CD4-positive, alpha-beta T cell (primary cell): ENCODE measurements at regions not wholly inside any gene's neighbourhood (a gene's known extent, or its start where the extent isn't known, plus 50 kb on each side); places are given as distances from the start of the nearest gene placed in this dataset.

Source experiments
- ATAC-seq: fragments of 200-7000 bp; cut with Tn5 transposase; one replicate; pipeline ENCODE4 v1.10.0; 2022; ENCODE audit warnings: mild to moderate bottlenecking; ENCODE audit not compliant: poor library complexity
- CTCF ChIA-PET: fragments of 350-600 bp; sonication (Branson Sonifier 250); formaldehyde crosslinking; loops from one replicate; lab custom pipeline; 2021; ENCODE audit warnings: antibody characterized with exemption, inconsistent platforms; lab: Charles Lee
- POLR2A ChIA-PET: fragments of 350-600 bp; sonication (Branson Sonifier 250); formaldehyde crosslinking; loops from one replicate; lab custom pipeline; 2021; ENCODE audit warnings: antibody characterized with exemption, inconsistent platforms; lab: Charles Lee
- DNase-seq, 14 experiments: peaks; one replicate each; pipeline ENCODE4 v3.0.0-alpha.2; 2013 to 2020; ENCODE audit warnings: mixed read lengths in 2 of 14
- H3K27ac ChIP-seq, 2 donors: one replicate each; pipeline versions ENCODE4 v1.5.1 to v1.7.0; 2013; ENCODE audit warnings: low read length in 2 of 2, low read depth in 1 of 2, mild to moderate bottlenecking in 1 of 2
- H3K27me3 ChIP-seq, 2 experiments: 1 replicate in 1 of 2; 2 replicates in 1 of 2; pipeline versions ENCODE4 v1.6.1 to v1.7.0; 2013; ENCODE audit warnings: low read length in 2 of 2, control low read depth in 1 of 2, mild to moderate bottlenecking in 1 of 2, moderate library complexity in 1 of 2; ENCODE audit not compliant: insufficient read depth in 2 of 2, control insufficient read depth in 1 of 2
- H3K36me3 ChIP-seq: one replicate; pipeline ENCODE4 v1.6.1; 2013; ENCODE audit warnings: low read length, control low read depth; ENCODE audit not compliant: insufficient read depth
- H3K4me1 ChIP-seq: one replicate; pipeline ENCODE4 v1.6.1; 2013; ENCODE audit warnings: low read length, control low read depth; ENCODE audit not compliant: insufficient read depth
- H3K4me3 ChIP-seq: one replicate; pipeline ENCODE4 v1.5.1; 2013; ENCODE audit warnings: mild to moderate bottlenecking, low read length, moderate library complexity
- H3K9me3 ChIP-seq, 2 experiments: 1 replicate in 1 of 2; 2 replicates in 1 of 2; pipeline versions ENCODE4 v1.6.1 to v1.7.0; 2013; ENCODE audit warnings: low read length in 2 of 2, mild to moderate bottlenecking in 2 of 2, control low read depth in 1 of 2, moderate library complexity in 1 of 2; ENCODE audit not compliant: control insufficient read depth in 1 of 2, insufficient read depth in 1 of 2
- H3K27ac Mint-ChIP-seq: one replicate; pipeline ENCODE4 v1.8.0; 2020; ENCODE audit warnings: mixed read lengths
- H3K27me3 Mint-ChIP-seq: one replicate; pipeline ENCODE4 v1.8.0; 2021; ENCODE audit warnings: mixed read lengths
- H3K36me3 Mint-ChIP-seq: one replicate; pipeline ENCODE4 v1.8.0; 2021; ENCODE audit warnings: low read depth, mixed read lengths
- H3K4me1 Mint-ChIP-seq: one replicate; pipeline ENCODE4 v1.8.0; 2021; ENCODE audit warnings: low read depth, mixed read lengths
- H3K4me3 Mint-ChIP-seq: one replicate; pipeline ENCODE4 v1.8.0; 2020; ENCODE audit warnings: mild to moderate bottlenecking, mixed read lengths
- H3K9me3 Mint-ChIP-seq: one replicate; pipeline ENCODE4 v1.8.0; 2020; ENCODE audit warnings: mixed read lengths
- intact Hi-C, 2 experiments: fragments of 100-400 bp; cut with DNase I in 1 of 2; cut with micrococcal nuclease in 1 of 2; formaldehyde crosslinking; loops; one replicate each; pipeline versions ENCODE4 v1.15.1 to v1.9.0; 2023 to 2025; cut with DNase I, micrococcal nuclease
- TF ChIP-seq, protein P1 (sequence below): fragments of 200-600 bp; IDR thresholded peaks from one replicate; pipeline ENCODE4 v1.8.0; 2022; ENCODE audit warnings: antibody characterized with exemption, mild to moderate bottlenecking

DNA sequence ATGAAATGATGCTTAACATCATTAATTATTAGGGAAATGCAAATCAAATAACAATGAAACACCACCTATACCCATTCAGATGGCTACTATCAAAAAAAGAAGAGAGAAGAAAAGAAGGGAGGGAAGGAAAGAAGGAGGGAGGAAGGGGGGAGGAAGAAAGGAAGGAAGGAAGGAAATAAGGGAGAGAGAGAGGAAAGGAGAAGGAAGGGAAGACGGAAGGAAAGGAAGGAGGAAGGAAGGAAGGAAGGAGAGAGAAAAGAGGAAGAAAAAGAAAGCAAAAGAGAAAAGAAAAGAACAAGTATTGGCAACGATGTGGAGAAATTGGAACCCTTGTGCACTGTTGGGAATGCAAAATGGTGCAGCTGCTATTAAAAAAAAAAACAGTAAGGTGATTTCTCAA, 363.3 kb downstream of the TNS1 start:
- Histone ChIP-seq H3K4me1 (no peaks in the 10 kb centered on the region), H3K27ac (no peak overlapping the region), H3K36me3 (no peaks in the 10 kb centered on the region), H3K27me3 (no peaks in the 10 kb centered on the region), H3K9me3 (no peaks in the 10 kb centered on the region), H3K4me3 (no peak overlapping the region)
- intact Hi-C loops = no loop called here
- ChIA-PET POLR2A (no interaction called here), CTCF (no interaction called here)
- H3K27me3 Mint-ChIP-seq = no peaks in the 10 kb centered on the region
- no peaks in the 10 kb centered on the region for H3K4me1 Mint-ChIP-seq
- no peak overlapping the region for H3K4me3 Mint-ChIP-seq
- H3K9me3 Mint-ChIP-seq = no peaks in the 10 kb centered on the region
- TF ChIP-seq, protein P1, sequence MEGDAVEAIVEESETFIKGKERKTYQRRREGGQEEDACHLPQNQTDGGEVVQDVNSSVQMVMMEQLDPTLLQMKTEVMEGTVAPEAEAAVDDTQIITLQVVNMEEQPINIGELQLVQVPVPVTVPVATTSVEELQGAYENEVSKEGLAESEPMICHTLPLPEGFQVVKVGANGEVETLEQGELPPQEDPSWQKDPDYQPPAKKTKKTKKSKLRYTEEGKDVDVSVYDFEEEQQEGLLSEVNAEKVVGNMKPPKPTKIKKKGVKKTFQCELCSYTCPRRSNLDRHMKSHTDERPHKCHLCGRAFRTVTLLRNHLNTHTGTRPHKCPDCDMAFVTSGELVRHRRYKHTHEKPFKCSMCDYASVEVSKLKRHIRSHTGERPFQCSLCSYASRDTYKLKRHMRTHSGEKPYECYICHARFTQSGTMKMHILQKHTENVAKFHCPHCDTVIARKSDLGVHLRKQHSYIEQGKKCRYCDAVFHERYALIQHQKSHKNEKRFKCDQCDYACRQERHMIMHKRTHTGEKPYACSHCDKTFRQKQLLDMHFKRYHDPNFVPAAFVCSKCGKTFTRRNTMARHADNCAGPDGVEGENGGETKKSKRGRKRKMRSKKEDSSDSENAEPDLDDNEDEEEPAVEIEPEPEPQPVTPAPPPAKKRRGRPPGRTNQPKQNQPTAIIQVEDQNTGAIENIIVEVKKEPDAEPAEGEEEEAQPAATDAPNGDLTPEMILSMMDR = no peak
- ATAC-seq (no peak), DNase-seq (no peak)
- no peak overlapping the region for H3K27ac Mint-ChIP-seq
- H3K36me3 Mint-ChIP-seq = no peaks in the 10 kb centered on the region

DNA sequence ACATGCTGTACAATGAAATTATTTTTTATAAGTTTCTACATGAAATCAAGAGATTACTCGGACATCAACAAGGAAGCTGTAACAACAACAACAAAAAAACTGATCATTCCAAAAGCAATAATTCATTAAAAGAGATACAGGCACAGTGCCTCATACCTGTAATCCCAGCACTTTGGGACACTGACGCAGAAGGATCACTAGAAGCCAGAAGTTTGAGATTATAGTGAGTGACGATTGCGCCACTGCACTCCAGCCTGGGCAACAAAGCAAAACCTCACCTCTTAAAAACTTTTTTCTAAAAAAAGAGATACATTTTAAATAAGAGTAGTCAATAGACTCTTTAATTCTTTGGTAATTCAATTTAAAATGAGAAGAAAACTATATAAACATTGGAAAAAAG, 364.3 kb downstream of the TNS1 start:
- ATAC-seq (no peak), DNase-seq (no peak)
- POLR2A ChIA-PET = no interaction called here
- H3K4me1 Mint-ChIP-seq = no peaks in the 10 kb centered on the region
- intact Hi-C loops = no loop called here
- Histone ChIP-seq H3K36me3 (no peaks in the 10 kb centered on the region), H3K27me3 (no peaks in the 10 kb centered on the region), H3K27ac (no peak overlapping the region), H3K4me1 (no peaks in the 10 kb centered on the region), H3K4me3 (no peak overlapping the region), H3K9me3 (no peaks in the 10 kb centered on the region)
- no peaks in the 10 kb centered on the region for H3K9me3 Mint-ChIP-seq
- TF ChIP-seq, protein P1 = no peak
- H3K4me3 Mint-ChIP-seq = no peak overlapping the region
- no peaks in the 10 kb centered on the region for H3K36me3 Mint-ChIP-seq
- CTCF ChIA-PET = no interaction called here
- no peak overlapping the region for H3K27ac Mint-ChIP-seq
- no peaks in the 10 kb centered on the region for H3K27me3 Mint-ChIP-seq

DNA sequence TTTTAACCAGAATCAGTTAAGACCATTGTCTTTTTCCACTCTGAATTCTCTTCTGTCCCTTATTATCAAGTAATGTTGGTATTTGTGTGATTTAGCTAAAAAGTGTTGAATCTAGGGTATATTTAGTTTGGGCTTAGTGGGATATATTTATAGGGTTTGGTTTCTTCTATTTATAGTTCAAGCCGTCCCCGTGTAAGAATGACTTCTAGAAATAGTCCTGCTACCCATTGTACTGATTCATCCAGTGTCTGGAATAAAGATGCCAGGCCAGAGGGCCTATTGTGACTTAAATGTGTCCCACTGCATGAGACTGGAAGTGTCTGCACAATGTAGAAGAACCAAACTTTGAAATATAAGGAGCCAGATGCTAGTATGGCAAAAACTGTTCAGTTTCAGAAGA, 364.8 kb downstream of the TNS1 start:
- Mint-ChIP-seq H3K9me3 (no peaks in the 10 kb centered on the region), H3K27me3 (no peaks in the 10 kb centered on the region), H3K4me1 (no peaks in the 10 kb centered on the region), H3K27ac (no peak overlapping the region), H3K4me3 (no peak overlapping the region), H3K36me3 (no peaks in the 10 kb centered on the region)
- H3K36me3 ChIP-seq = no peaks in the 10 kb centered on the region
- no peak for ATAC-seq
- no peak overlapping the region for H3K27ac ChIP-seq
- no peak overlapping the region for H3K4me3 ChIP-seq
- no peaks in the 10 kb centered on the region for H3K9me3 ChIP-seq
- CTCF ChIA-PET = no interaction called here
- intact Hi-C loops = no loop called here
- no peak for DNase-seq
- TF ChIP-seq, protein P1 = no peak
- H3K27me3 ChIP-seq = no peaks in the 10 kb centered on the region
- POLR2A ChIA-PET = no interaction called here
- no peaks in the 10 kb centered on the region for H3K4me1 ChIP-seq
